ENCODE measurements at regions not wholly inside any gene's neighbourhood (a gene's known extent, or its start where the extent isn't known, plus 50 kb on each side); places are given as distances from the start of the nearest gene placed in this dataset.

DNA sequence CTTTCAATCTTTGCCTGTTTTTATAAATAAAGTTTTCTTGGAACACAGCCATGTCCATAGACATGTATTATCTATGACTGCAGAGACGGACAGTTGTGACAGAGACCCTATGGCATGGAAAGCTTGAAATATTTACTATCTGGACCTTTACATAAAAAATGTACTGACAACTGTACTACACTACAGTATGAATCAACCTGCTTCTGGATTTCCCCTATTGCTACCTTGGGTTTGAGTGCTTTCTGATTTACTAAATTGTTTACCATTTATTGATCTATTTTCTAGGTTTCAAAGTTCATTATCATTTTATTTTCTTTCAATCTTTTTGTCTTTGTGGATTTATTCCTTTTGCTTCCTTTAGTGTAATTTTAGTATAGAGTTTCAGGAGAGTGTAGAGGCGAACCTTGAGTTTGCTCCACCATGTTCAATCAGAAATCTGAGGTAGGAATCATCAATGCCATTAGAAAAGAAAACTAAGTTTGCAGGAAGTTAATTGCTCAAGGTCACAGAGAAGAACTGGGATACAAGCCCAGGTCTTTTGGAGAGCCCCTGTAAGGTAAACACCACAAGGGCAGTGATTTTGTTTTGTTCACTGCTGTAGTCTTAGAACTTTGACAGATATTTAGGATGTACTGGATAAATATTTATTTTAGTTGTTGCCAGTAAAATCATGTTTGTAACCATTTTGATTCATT lies 352.8 kb upstream of the SYNCRIP start:
- Histone ChIP-seq H3K9ac (ENCODE audit: insufficient read depth, low read length) (no peak overlapping the region), H2AFZ (ENCODE audit: low read length) (no peak overlapping the region), H4K20me1 (ENCODE audit: control insufficient read depth, extremely low read depth, insufficient read depth, low read length) (no peaks in the 10 kb centered on the region), H3K4me2 (ENCODE audit: extremely low read depth, insufficient read depth, low read length) (no peak overlapping the region), H3K4me3 (replicated peaks in 1 of 4; ENCODE audit: control extremely low read depth in 1 of 4, insufficient read depth in 1 of 4, low read depth in 3 of 4, low read length in 4 of 4) (no peak overlapping the region), H3K27me3 (ENCODE audit: control insufficient read depth, insufficient read depth, low read length) (no peaks in the 10 kb centered on the region), H3K4me1 (ENCODE audit: control insufficient read depth, extremely low read depth, insufficient read depth, low read length) (no peaks in the 10 kb centered on the region), H3K27ac (ENCODE audit: insufficient read depth, low read length) (no peak overlapping the region), H3K79me2 (ENCODE audit: control insufficient read depth, insufficient read depth, low read length) (no peaks in the 10 kb centered on the region), H3K36me3 (ENCODE audit: control insufficient read depth, insufficient read depth, low read length) (no peaks in the 10 kb centered on the region), H3K9me3 (ENCODE audit: control insufficient read depth, insufficient read depth, low read depth, low read length) (no peaks in the 10 kb centered on the region)
- TF ChIP-seq EZH2 (IDR thresholded peaks at IDR 0.05; ENCODE audit: low read length, missing control alignments): no peak
- TF ChIP-seq, protein P1, sequence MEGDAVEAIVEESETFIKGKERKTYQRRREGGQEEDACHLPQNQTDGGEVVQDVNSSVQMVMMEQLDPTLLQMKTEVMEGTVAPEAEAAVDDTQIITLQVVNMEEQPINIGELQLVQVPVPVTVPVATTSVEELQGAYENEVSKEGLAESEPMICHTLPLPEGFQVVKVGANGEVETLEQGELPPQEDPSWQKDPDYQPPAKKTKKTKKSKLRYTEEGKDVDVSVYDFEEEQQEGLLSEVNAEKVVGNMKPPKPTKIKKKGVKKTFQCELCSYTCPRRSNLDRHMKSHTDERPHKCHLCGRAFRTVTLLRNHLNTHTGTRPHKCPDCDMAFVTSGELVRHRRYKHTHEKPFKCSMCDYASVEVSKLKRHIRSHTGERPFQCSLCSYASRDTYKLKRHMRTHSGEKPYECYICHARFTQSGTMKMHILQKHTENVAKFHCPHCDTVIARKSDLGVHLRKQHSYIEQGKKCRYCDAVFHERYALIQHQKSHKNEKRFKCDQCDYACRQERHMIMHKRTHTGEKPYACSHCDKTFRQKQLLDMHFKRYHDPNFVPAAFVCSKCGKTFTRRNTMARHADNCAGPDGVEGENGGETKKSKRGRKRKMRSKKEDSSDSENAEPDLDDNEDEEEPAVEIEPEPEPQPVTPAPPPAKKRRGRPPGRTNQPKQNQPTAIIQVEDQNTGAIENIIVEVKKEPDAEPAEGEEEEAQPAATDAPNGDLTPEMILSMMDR (conservative IDR thresholded peaks at IDR 0.05 in 1 of 2, IDR thresholded peaks at IDR 0.05 in 1 of 2; ENCODE audit: low read depth in 1 of 2, low read length in 2 of 2): no peak
- no peak for DNase-seq (ENCODE audit: low read depth in 2 of 2)

DNA sequence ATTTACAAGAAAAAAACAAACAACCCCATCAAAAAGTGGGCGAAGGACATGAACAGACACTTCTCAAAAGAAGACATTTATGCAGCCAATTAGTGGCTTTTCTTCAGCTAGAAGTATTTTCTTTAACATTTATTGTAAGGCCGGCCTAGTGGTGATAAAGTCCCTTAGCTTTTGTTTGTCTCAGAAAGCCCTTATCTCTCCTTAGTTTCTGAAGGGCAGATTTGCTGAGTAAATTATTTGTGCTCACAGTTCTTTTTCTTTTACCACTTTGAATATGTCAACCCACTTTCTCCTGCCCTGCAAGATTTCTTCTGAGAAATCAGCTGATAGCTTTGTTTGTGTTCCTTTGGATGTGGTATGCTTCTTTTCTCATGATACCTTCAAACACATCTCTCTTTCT lies 344.0 kb upstream of the SYNCRIP start:
- no peak for TF ChIP-seq EZH2 (IDR thresholded peaks at IDR 0.05; ENCODE audit: low read length, missing control alignments)
- TF ChIP-seq, protein P1 (conservative IDR thresholded peaks at IDR 0.05 in 1 of 2, IDR thresholded peaks at IDR 0.05 in 1 of 2; ENCODE audit: low read depth in 1 of 2, low read length in 2 of 2): no peak
- H3K4me2 ChIP-seq (ENCODE audit: extremely low read depth, insufficient read depth, low read length): no peak overlapping the region
- no peaks in the 10 kb centered on the region for H3K36me3 ChIP-seq (ENCODE audit: control insufficient read depth, insufficient read depth, low read length)
- no peak overlapping the region for H2AFZ ChIP-seq (ENCODE audit: low read length)
- no peaks in the 10 kb centered on the region for H3K9me3 ChIP-seq (ENCODE audit: control insufficient read depth, insufficient read depth, low read depth, low read length)
- no peaks in the 10 kb centered on the region for H4K20me1 ChIP-seq (ENCODE audit: control insufficient read depth, extremely low read depth, insufficient read depth, low read length)
- no peaks in the 10 kb centered on the region for H3K27me3 ChIP-seq (ENCODE audit: control insufficient read depth, insufficient read depth, low read length)
- DNase-seq (ENCODE audit: low read depth in 2 of 2): no peak
- H3K4me3 ChIP-seq (replicated peaks in 1 of 4; ENCODE audit: control extremely low read depth in 1 of 4, insufficient read depth in 1 of 4, low read depth in 3 of 4, low read length in 4 of 4): no peak overlapping the region
- H3K27ac ChIP-seq (ENCODE audit: insufficient read depth, low read length): no peak overlapping the region
- H3K9ac ChIP-seq (ENCODE audit: insufficient read depth, low read length): no peak overlapping the region
- no peaks in the 10 kb centered on the region for H3K79me2 ChIP-seq (ENCODE audit: control insufficient read depth, insufficient read depth, low read length)
- no peaks in the 10 kb centered on the region for H3K4me1 ChIP-seq (ENCODE audit: control insufficient read depth, extremely low read depth, insufficient read depth, low read length)

- H3K27ac ChIP-seq (ENCODE audit: insufficient read depth, low read length): no peak overlapping the region
- no peak overlapping the region for H3K9ac ChIP-seq (ENCODE audit: insufficient read depth, low read length)
- no peak overlapping the region for H2AFZ ChIP-seq (ENCODE audit: low read length)
- H3K79me2 ChIP-seq (ENCODE audit: control insufficient read depth, insufficient read depth, low read length): no peaks in the 10 kb centered on the region
- H3K4me3 ChIP-seq (replicated peaks in 1 of 4; ENCODE audit: control extremely low read depth in 1 of 4, insufficient read depth in 1 of 4, low read depth in 3 of 4, low read length in 4 of 4): no peak overlapping the region
- no peaks in the 10 kb centered on the region for H3K36me3 ChIP-seq (ENCODE audit: control insufficient read depth, insufficient read depth, low read length)
- no peaks in the 10 kb centered on the region for H3K4me1 ChIP-seq (ENCODE audit: control insufficient read depth, extremely low read depth, insufficient read depth, low read length)
- no peaks in the 10 kb centered on the region for H4K20me1 ChIP-seq (ENCODE audit: control insufficient read depth, extremely low read depth, insufficient read depth, low read length)
- H3K4me2 ChIP-seq (ENCODE audit: extremely low read depth, insufficient read depth, low read length): no peak overlapping the region
- no peak for TF ChIP-seq EZH2 (IDR thresholded peaks at IDR 0.05; ENCODE audit: low read length, missing control alignments)
- TF ChIP-seq, protein P1 (conservative IDR thresholded peaks at IDR 0.05 in 1 of 2, IDR thresholded peaks at IDR 0.05 in 1 of 2; ENCODE audit: low read depth in 1 of 2, low read length in 2 of 2): no peak
- DNase-seq (ENCODE audit: low read depth in 2 of 2): no peak
- no peaks in the 10 kb centered on the region for H3K9me3 ChIP-seq (ENCODE audit: control insufficient read depth, insufficient read depth, low read depth, low read length)
- H3K27me3 ChIP-seq (ENCODE audit: control insufficient read depth, insufficient read depth, low read length): no peaks in the 10 kb centered on the region
Observed at GRCh38 chr6:85983032-85983659, 340.5 kb upstream of the SYNCRIP start.

All from fibroblast of lung (primary cell).